ENCODE measurements at regions not wholly inside any gene's neighbourhood (a gene's known extent, or its start where the extent isn't known, plus 50 kb on each side); places are given as distances from the start of the nearest gene placed in this dataset.

- ChIA-PET CTCF (no interaction called here), POLR2A (interaction anchor here (0.6 kb wide), 1 partner anchor 12 kb away, joined by 3 read pairs; no protein-coding TSS in a partner anchor)
- Mint-ChIP-seq H3K4me3 (no peak overlapping the region), H3K4me1 (ENCODE audit: low read depth) (no peaks in the 10 kb centered on the region), H3K36me3 (ENCODE audit: low read depth) (no peaks in the 10 kb centered on the region), H3K27ac (no peak overlapping the region), H3K9me3 (no peaks in the 10 kb centered on the region), H3K27me3 (no peaks in the 10 kb centered on the region)
- no peak overlapping the region for H3K4me3 ChIP-seq (ENCODE audit: low read length)
- no peak for TF ChIP-seq CTCF (IDR thresholded peaks at IDR 0.05)
- no peak overlapping the region for H3K27ac ChIP-seq (ENCODE audit: low read depth in 1 of 2, low read length in 2 of 2)
- no peaks in the 10 kb centered on the region for H3K9me3 ChIP-seq (ENCODE audit: control insufficient read depth in 1 of 2, insufficient read depth in 1 of 2, low read length in 2 of 2)
- no peak for DNase-seq
- H3K4me1 ChIP-seq (ENCODE audit: insufficient read depth, low read length) = no peaks in the 10 kb centered on the region
- intact Hi-C loops (cut with DNase I, micrococcal nuclease) = no loop called here
- no peaks in the 10 kb centered on the region for H3K36me3 ChIP-seq (ENCODE audit: insufficient read depth, low read length)
- no peaks in the 10 kb centered on the region for H3K27me3 ChIP-seq (ENCODE audit: control insufficient read depth in 1 of 2, insufficient read depth in 2 of 2, low read length in 2 of 2)
- no peak for ATAC-seq (ENCODE audit: poor library complexity)
These were observed 60.5 kb upstream of the TPM4 start for GRCh38 chr19:16015805-16016173.

DNA sequence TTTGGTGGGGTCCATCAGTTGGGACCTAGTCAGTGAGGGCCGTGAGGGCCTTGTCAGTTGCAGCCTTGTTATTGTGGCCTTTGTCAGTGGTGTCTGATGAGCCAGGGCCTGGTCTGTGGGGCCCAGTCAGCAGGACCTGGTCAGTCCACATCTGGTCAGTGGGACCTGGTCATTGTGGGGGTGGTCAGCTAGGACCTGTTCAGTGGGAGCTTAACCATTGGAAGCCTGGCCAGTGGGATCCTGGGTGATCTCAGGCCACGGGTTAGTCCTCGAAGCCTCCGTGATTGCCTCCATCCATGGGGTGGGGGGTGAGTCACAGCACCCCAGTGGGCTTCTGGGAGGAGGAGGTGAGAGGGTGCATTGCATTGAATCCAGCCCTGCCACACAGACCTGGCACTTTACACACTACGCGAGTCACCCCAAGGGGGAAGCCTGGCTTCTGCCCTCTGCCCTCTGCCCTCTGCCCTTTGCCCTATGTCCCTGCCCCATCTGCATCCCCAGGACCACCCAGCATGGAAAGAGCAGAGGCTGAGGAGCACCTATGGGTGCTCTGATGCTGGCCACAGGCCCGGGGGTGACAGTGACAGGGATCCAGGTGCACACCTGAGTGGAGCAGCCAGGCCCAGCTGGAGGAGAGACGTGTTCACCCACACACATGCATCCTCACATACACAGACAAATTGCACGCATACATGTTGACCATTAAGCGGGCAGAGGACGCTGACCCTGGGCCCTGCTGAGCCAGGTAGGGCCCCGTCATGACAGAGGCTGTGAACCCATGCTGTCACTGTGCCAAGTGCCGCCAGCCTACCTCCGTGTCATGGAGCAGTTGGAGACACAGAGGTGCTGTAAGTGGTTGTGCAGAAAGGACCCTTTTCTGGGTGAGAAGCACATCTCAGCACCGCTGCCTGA lies 59.8 kb upstream of the TPM4 start:
- H3K27ac Mint-ChIP-seq = no peak overlapping the region
- ChIA-PET POLR2A (no interaction called here), CTCF (no interaction called here)
- no peaks in the 10 kb centered on the region for H3K4me1 Mint-ChIP-seq (ENCODE audit: low read depth)
- no peaks in the 10 kb centered on the region for H3K27me3 Mint-ChIP-seq
- no peak for ATAC-seq (ENCODE audit: poor library complexity)
- no peaks in the 10 kb centered on the region for H3K9me3 Mint-ChIP-seq
- no peaks in the 10 kb centered on the region for H3K36me3 Mint-ChIP-seq (ENCODE audit: low read depth)
- Histone ChIP-seq H3K27ac (ENCODE audit: low read depth in 1 of 2, low read length in 2 of 2) (no peak overlapping the region), H3K4me3 (ENCODE audit: low read length) (no peak overlapping the region), H3K36me3 (ENCODE audit: insufficient read depth, low read length) (no peaks in the 10 kb centered on the region), H3K9me3 (ENCODE audit: control insufficient read depth in 1 of 2, insufficient read depth in 1 of 2, low read length in 2 of 2) (no peaks in the 10 kb centered on the region), H3K4me1 (ENCODE audit: insufficient read depth, low read length) (no peaks in the 10 kb centered on the region), H3K27me3 (ENCODE audit: control insufficient read depth in 1 of 2, insufficient read depth in 2 of 2, low read length in 2 of 2) (no peaks in the 10 kb centered on the region)
- no peak overlapping the region for H3K4me3 Mint-ChIP-seq
- intact Hi-C loops (cut with DNase I, micrococcal nuclease) = no loop called here
- no peak for TF ChIP-seq CTCF (IDR thresholded peaks at IDR 0.05)
- peak in 1 of 14 experiments; percentile 25 for DNase-seq

- H3K36me3 ChIP-seq (ENCODE audit: insufficient read depth, low read length) = no peaks in the 10 kb centered on the region
- ATAC-seq (ENCODE audit: poor library complexity) (no peak), DNase-seq (peak in 2 of 14 experiments; percentile 9 to 31)
- Mint-ChIP-seq H3K36me3 (ENCODE audit: low read depth) (no peaks in the 10 kb centered on the region), H3K9me3 (no peaks in the 10 kb centered on the region), H3K27me3 (no peaks in the 10 kb centered on the region), H3K4me1 (ENCODE audit: low read depth) (no peaks in the 10 kb centered on the region), H3K4me3 (no peak overlapping the region), H3K27ac (no peak overlapping the region)
- CTCF ChIA-PET = no interaction called here
- no peaks in the 10 kb centered on the region for H3K9me3 ChIP-seq (ENCODE audit: control insufficient read depth in 1 of 2, insufficient read depth in 1 of 2, low read length in 2 of 2)
- intact Hi-C loops (cut with DNase I, micrococcal nuclease) = no loop called here
- no peaks in the 10 kb centered on the region for H3K4me1 ChIP-seq (ENCODE audit: insufficient read depth, low read length)
- no peak overlapping the region for H3K27ac ChIP-seq (ENCODE audit: low read depth in 1 of 2, low read length in 2 of 2)
- TF ChIP-seq CTCF (IDR thresholded peaks at IDR 0.05) = no peak
- POLR2A ChIA-PET = no interaction called here
- no peak overlapping the region for H3K4me3 ChIP-seq (ENCODE audit: low read length)
- no peaks in the 10 kb centered on the region for H3K27me3 ChIP-seq (ENCODE audit: control insufficient read depth in 1 of 2, insufficient read depth in 2 of 2, low read length in 2 of 2)
These were observed 59.2 kb upstream of the TPM4 start for GRCh38 chr19:16017138-16017490.

Data from CD4-positive, alpha-beta T cell (primary cell).